GM23248 (cell line): ENCODE measurements at regions not wholly inside any gene's neighbourhood (a gene's known extent, or its start where the extent isn't known, plus 50 kb on each side); places are given as distances from the start of the nearest gene placed in this dataset.
"Not testable (repeated sequence)": the region's sequence is repeated elsewhere in the genome, so short reads cannot be mapped to it uniquely, and the experiment has no call there.

ENCODE experiments used
- EZH2 ChIP-seq: fragments of 200-600 bp; sonication (generic); IDR thresholded peaks from 2 replicates; pipeline ENCODE4 v1.6.1; 2018; ENCODE audit warnings: antibody characterized with exemption, mild to moderate bottlenecking; ENCODE audit not compliant: insufficient read depth, poor library complexity, severe bottlenecking
- EZH2phosphoT487 ChIP-seq: fragments of 200-600 bp; sonication (generic); IDR thresholded peaks from 2 replicates; pipeline ENCODE4 v1.6.1; 2018; ENCODE audit warnings: antibody characterized with exemption, moderate library complexity, mild to moderate bottlenecking, low read depth; ENCODE audit not compliant: insufficient read depth

- not testable (repeated sequence) for TF ChIP-seq EZH2, EZH2phosphoT487
Measured at GRCh38 chr6:113724927-113725326, 132.2 kb upstream of the MARCKS start.
